Caco-2 (cell line): ENCODE measurements at regions not wholly inside any gene's neighbourhood (a gene's known extent, or its start where the extent isn't known, plus 50 kb on each side); places are given as distances from the start of the nearest gene placed in this dataset.

ENCODE experiments used
- BruUV-seq: library from RNA; stranded (reverse); fragments of 400-500 nt; replicated peaks from 2 replicates; lab custom pipeline; 2021; lab: Mats Ljungman, UMichigan
- CTCF ChIA-PET: fragments of 300-600 bp; sonication (Branson Sonifier 250); formaldehyde crosslinking; loops from one replicate; lab custom pipeline; 2022; ENCODE audit warnings: antibody characterized with exemption; lab: Charles Lee
- POLR2A ChIA-PET: fragments of 300-600 bp; sonication (Branson Sonifier 250); formaldehyde crosslinking; loops from one replicate; lab custom pipeline; 2022; ENCODE audit warnings: antibody characterized with exemption; lab: Charles Lee
- DNase-seq, 2 experiments: peaks; one replicate each; pipeline versions ENCODE4 v3.0.0 to v3.0.0-alpha.2; 2020 to 2022
- H3K27me3 ChIP-seq: replicated peaks from 2 replicates; pipeline ENCODE4 v1.6.0; 2011; ENCODE audit warnings: low read length; ENCODE audit not compliant: control insufficient read depth, insufficient read depth
- H3K36me3 ChIP-seq: 2 replicates; pipeline ENCODE4 v1.5.1; 2011; ENCODE audit warnings: low read length; ENCODE audit not compliant: control insufficient read depth, insufficient read depth
- H3K4me1 ChIP-seq: fragments of 250-450 bp; sonication (Bioruptor Pico); 2 replicates; pipeline ENCODE4 v1.5.1; 2020; ENCODE audit warnings: mild to moderate bottlenecking
- H3K4me3 ChIP-seq: 2 replicates; pipeline ENCODE4 v1.5.1; 2011; ENCODE audit warnings: low read depth, mild to moderate bottlenecking, control low read depth, low read length
- H3K9me3 ChIP-seq: fragments of 250-450 bp; sonication (Bioruptor Pico); 2 replicates; pipeline ENCODE4 v1.5.1; 2020; ENCODE audit warnings: mild to moderate bottlenecking, moderate library complexity
- H3K27ac Mint-ChIP-seq: one replicate; pipeline ENCODE4 v1.8.0; 2022; ENCODE audit warnings: mixed read lengths; ENCODE audit not compliant: unreplicated experiment
- H3K27me3 Mint-ChIP-seq: one replicate; pipeline ENCODE4 v1.8.0; 2022; ENCODE audit warnings: mixed read lengths; ENCODE audit not compliant: insufficient read depth, unreplicated experiment
- H3K36me3 Mint-ChIP-seq: one replicate; pipeline ENCODE4 v1.8.0; 2022; ENCODE audit warnings: mild to moderate bottlenecking, mixed read lengths; ENCODE audit not compliant: insufficient read depth, unreplicated experiment
- H3K4me1 Mint-ChIP-seq: one replicate; pipeline ENCODE4 v1.8.0; 2022; ENCODE audit warnings: low read depth, mixed read lengths; ENCODE audit not compliant: unreplicated experiment
- H3K4me3 Mint-ChIP-seq: one replicate; pipeline ENCODE4 v1.8.0; 2022; ENCODE audit warnings: mild to moderate bottlenecking, moderate library complexity, mixed read lengths; ENCODE audit not compliant: unreplicated experiment
- H3K9me3 Mint-ChIP-seq: one replicate; pipeline ENCODE4 v1.8.0; 2022; ENCODE audit warnings: mixed read lengths; ENCODE audit not compliant: unreplicated experiment
- intact Hi-C: fragments of 100-400 bp; cut with micrococcal nuclease; formaldehyde crosslinking; loops from one replicate; pipeline ENCODE4 v1.10.0; 2022; ENCODE audit not compliant: unreplicated experiment
- TF ChIP-seq, protein P1 (sequence below), 2 experiments: fragments of 200-600 bp in 1 of 2; IDR thresholded peaks; 1 replicate in 1 of 2; 2 replicates in 1 of 2; pipeline versions ENCODE4 v1.5.1 to v1.8.0; 2011 to 2022; ENCODE audit warnings: antibody characterized with exemption in 1 of 2, control low read depth in 1 of 2, inconsistent platforms in 1 of 2, low read depth in 1 of 2, low read length in 1 of 2, mild to moderate bottlenecking in 1 of 2, moderate library complexity in 1 of 2; ENCODE audit not compliant: insufficient read depth in 1 of 2, severe bottlenecking in 1 of 2, unreplicated experiment in 1 of 2

DNA sequence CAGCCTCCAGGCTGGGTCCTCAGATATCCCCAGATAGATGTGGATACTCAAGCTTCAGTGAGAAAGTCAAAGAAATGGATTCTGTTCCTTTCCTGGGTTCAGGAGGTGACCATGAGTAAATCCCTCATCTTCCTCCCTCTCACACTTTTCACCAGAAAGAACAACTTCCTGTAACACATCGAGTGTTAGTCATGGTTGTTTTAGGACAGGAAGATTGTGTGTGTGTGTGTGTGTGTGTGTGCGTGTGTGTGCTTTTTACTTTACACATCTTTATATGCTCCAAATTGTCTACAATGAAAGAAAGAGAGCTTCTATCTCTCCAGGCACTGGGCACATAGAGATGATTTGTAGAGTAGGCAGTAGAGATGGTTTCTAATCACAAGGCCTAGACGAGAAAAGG is 139.9 kb downstream of the TBXT start:
- no peak overlapping the region for H3K27ac Mint-ChIP-seq
- no peaks in the 10 kb centered on the region for H3K27me3 Mint-ChIP-seq
- Histone ChIP-seq H3K4me3 (no peak overlapping the region), H3K4me1 (no peaks in the 10 kb centered on the region), H3K27me3 (no peaks in the 10 kb centered on the region), H3K9me3 (no peaks in the 10 kb centered on the region), H3K36me3 (no peaks in the 10 kb centered on the region)
- TF ChIP-seq, protein P1, sequence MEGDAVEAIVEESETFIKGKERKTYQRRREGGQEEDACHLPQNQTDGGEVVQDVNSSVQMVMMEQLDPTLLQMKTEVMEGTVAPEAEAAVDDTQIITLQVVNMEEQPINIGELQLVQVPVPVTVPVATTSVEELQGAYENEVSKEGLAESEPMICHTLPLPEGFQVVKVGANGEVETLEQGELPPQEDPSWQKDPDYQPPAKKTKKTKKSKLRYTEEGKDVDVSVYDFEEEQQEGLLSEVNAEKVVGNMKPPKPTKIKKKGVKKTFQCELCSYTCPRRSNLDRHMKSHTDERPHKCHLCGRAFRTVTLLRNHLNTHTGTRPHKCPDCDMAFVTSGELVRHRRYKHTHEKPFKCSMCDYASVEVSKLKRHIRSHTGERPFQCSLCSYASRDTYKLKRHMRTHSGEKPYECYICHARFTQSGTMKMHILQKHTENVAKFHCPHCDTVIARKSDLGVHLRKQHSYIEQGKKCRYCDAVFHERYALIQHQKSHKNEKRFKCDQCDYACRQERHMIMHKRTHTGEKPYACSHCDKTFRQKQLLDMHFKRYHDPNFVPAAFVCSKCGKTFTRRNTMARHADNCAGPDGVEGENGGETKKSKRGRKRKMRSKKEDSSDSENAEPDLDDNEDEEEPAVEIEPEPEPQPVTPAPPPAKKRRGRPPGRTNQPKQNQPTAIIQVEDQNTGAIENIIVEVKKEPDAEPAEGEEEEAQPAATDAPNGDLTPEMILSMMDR (IDR thresholded peaks at IDR 0.05; ENCODE audit: insufficient read depth in 1 of 2, low read depth in 1 of 2, low read length in 1 of 2, severe bottlenecking in 1 of 2, unreplicated experiment in 1 of 2) = no peak
- BruUV-seq = no TSS peak
- CTCF ChIA-PET = no interaction called here
- no peaks in the 10 kb centered on the region for H3K36me3 Mint-ChIP-seq
- no peaks in the 10 kb centered on the region for H3K4me1 Mint-ChIP-seq
- H3K9me3 Mint-ChIP-seq = no peaks in the 10 kb centered on the region
- POLR2A ChIA-PET = no interaction called here
- no peak for DNase-seq
- intact Hi-C loops = no loop called here
- H3K4me3 Mint-ChIP-seq = no peak overlapping the region

DNA sequence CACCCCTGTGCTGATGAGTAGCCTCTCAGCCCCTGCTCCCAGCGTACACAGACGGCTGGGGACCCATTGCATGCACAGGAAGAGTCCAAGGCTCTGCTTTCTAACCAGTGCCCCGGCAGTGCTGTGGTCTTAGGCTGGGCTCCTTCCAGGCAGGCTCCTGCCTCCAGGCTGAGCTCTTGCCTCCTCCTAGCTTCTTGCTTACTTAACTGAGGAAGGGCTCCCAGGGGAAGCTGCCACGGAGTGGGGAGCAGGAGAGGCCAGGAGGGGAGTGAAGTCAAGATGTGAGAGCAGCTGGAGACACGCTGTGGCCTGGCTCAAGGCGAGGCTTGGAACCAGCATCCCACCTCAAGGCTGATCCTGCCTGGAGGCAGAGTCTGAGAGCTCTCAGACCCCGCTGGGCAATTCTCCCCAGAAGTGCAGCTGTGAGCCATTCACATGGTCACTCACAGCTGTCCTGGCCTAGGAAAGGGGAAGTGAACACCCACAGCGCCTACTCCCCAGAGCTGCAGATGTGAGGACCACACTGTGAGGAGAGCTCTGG is 141.0 kb downstream of the TBXT start:
- no peaks in the 10 kb centered on the region for H3K9me3 ChIP-seq
- no peaks in the 10 kb centered on the region for H3K36me3 ChIP-seq
- ChIA-PET POLR2A (no interaction called here), CTCF (interaction anchor here (0.6 kb wide), 1 partner anchor 71 kb away, joined by 4 read pairs; no protein-coding TSS in a partner anchor)
- H3K4me1 Mint-ChIP-seq = no peaks in the 10 kb centered on the region
- no peaks in the 10 kb centered on the region for H3K4me1 ChIP-seq
- no peaks in the 10 kb centered on the region for H3K9me3 Mint-ChIP-seq
- no peak overlapping the region for H3K4me3 ChIP-seq
- no TSS peak for BruUV-seq
- TF ChIP-seq, protein P1 (IDR thresholded peaks at IDR 0.05; ENCODE audit: insufficient read depth in 1 of 2, low read depth in 1 of 2, low read length in 1 of 2, severe bottlenecking in 1 of 2, unreplicated experiment in 1 of 2) = no peak
- H3K27me3 ChIP-seq = no peaks in the 10 kb centered on the region
- intact Hi-C loops = no loop called here
- no peak for DNase-seq
- no peak overlapping the region for H3K27ac Mint-ChIP-seq
- no peaks in the 10 kb centered on the region for H3K36me3 Mint-ChIP-seq
- no peaks in the 10 kb centered on the region for H3K27me3 Mint-ChIP-seq
- no peak overlapping the region for H3K4me3 Mint-ChIP-seq

DNA sequence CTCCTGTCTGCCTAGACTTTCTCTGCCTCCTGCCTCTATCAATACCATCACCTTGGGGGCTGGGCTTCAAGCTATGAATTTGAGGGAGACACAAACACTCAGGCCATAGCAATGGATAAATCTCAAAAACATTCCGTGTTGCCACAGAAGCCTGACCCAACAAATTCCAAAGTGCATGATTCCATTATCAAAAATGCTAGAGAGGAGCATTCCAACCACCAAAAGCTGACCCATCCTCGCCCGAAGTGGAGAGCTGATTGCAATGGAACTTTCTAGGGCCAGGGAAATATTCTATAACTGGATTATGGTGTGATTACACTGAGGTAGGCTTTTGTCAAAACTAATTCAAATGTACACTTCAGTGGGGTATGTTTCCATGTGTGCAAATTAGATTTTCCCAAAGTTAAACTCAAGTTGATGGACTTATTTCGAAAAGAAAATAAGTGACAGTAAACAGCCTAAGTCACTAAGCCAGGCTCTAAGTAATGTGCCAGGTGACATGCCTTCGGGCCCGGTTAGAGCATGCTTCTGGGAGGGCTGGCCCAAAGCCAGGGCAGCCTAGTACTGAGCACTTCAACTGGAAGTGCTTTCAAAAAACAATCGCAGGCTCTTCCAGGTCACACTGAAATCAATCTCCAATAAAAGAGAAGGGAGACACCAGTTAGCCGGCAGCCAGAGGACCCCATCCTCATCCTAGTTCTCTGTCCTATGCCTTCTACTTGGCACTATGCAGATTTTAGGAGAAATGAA is 142.3 kb downstream of the TBXT start:
- ChIA-PET POLR2A (no interaction called here), CTCF (no interaction called here)
- H3K4me3 ChIP-seq = no peak overlapping the region
- DNase-seq = no peak
- H3K4me3 Mint-ChIP-seq = no peak overlapping the region
- H3K4me1 Mint-ChIP-seq = no peaks in the 10 kb centered on the region
- no peaks in the 10 kb centered on the region for H3K9me3 ChIP-seq
- H3K36me3 ChIP-seq = no peaks in the 10 kb centered on the region
- H3K9me3 Mint-ChIP-seq = no peaks in the 10 kb centered on the region
- TF ChIP-seq, protein P1 (IDR thresholded peaks at IDR 0.05; ENCODE audit: insufficient read depth in 1 of 2, low read depth in 1 of 2, low read length in 1 of 2, severe bottlenecking in 1 of 2, unreplicated experiment in 1 of 2) = no peak
- no peaks in the 10 kb centered on the region for H3K27me3 ChIP-seq
- H3K36me3 Mint-ChIP-seq = no peaks in the 10 kb centered on the region
- intact Hi-C loops = no loop called here
- no peaks in the 10 kb centered on the region for H3K27me3 Mint-ChIP-seq
- no TSS peak for BruUV-seq
- no peaks in the 10 kb centered on the region for H3K4me1 ChIP-seq
- no peak overlapping the region for H3K27ac Mint-ChIP-seq
